GM12878 (cell line): ENCODE measurements at regions not wholly inside any gene's neighbourhood (a gene's known extent, or its start where the extent isn't known, plus 50 kb on each side); places are given as distances from the start of the nearest gene placed in this dataset.

ENCODE experiments used
- ATAC-seq: fragments of 200-7000 bp; cut with Tn5 transposase; 3 replicates; pipeline ENCODE4 v1.9.1; 2020; ENCODE audit warnings: mild to moderate bottlenecking, moderate library complexity
- BruUV-seq: library from RNA; stranded (reverse); fragments of 400-500 nt; replicated peaks from 2 replicates; lab custom pipeline; 2021; lab: Mats Ljungman, UMichigan
- CTCF ChIA-PET: fragments of 300-600 bp; sonication (Branson Sonifier 250); formaldehyde crosslinking; extraction: SDS; loops from one replicate; lab custom pipeline; 2021; ENCODE audit warnings: inconsistent platforms; lab: Yijun Ruan, JAX
- POLR2A ChIA-PET: fragments of 350-600 bp; formaldehyde crosslinking; extraction: SDS; loops from one replicate; lab custom pipeline; 2021; ENCODE audit warnings: inconsistent platforms; lab: Charles Lee
- RAD21 ChIA-PET: fragments of 300-600 bp; sonication (Branson Sonifier 250); formaldehyde crosslinking; loops from one replicate; lab custom pipeline; 2023; ENCODE audit warnings: antibody characterized with exemption; ENCODE audit not compliant: unreplicated experiment; lab: Charles Lee
- SMC1A ChIA-PET: fragments of 300-600 bp; sonication (Branson Sonifier 250); formaldehyde crosslinking; loops from one replicate; lab custom pipeline; 2023; ENCODE audit not compliant: unreplicated experiment, uncharacterized antibody; lab: Charles Lee
- DNase-seq: peaks from one replicate; pipeline ENCODE4 v3.0.0-alpha.2; 2011; ENCODE audit warnings: low read depth, low spot score
- FAIRE-seq: peaks from 3 replicates; lab custom pipeline; 2011; peaks lifted over from hg19 to GRCh38; lab: Jason Lieb, UNC
- H2AFZ ChIP-seq: 2 replicates; pipeline ENCODE4 v1.6.0; 2011; ENCODE audit warnings: low read depth, low read length, control low read depth; ENCODE audit not compliant: control insufficient read depth
- H3K27ac ChIP-seq: 2 replicates; pipeline ENCODE4 v1.5.1; 2011; ENCODE audit warnings: control low read depth; ENCODE audit not compliant: control insufficient read depth, insufficient read depth
- H3K27me3 ChIP-seq, 2 experiments: replicated peaks in 1 of 2; 2 replicates each; pipeline versions ENCODE4 v1.6.0 to v1.6.1; 2011; ENCODE audit warnings: low read length in 1 of 2; ENCODE audit not compliant: control insufficient read depth in 2 of 2, insufficient read depth in 2 of 2
- H3K36me3 ChIP-seq, 2 experiments: 2 replicates each; pipeline ENCODE4 v1.5.1; 2011; ENCODE audit warnings: low read length in 1 of 2; ENCODE audit not compliant: control insufficient read depth in 2 of 2, insufficient read depth in 2 of 2
- H3K4me1 ChIP-seq: 2 replicates; pipeline ENCODE4 v1.6.1; 2011; ENCODE audit warnings: mild to moderate bottlenecking, low read length, moderate library complexity, mixed read lengths; ENCODE audit not compliant: control insufficient read depth, insufficient read depth
- H3K4me2 ChIP-seq: 2 replicates; pipeline ENCODE4 v1.6.0; 2011; ENCODE audit warnings: control low read depth; ENCODE audit not compliant: control insufficient read depth, insufficient read depth
- H3K4me3 ChIP-seq: fragments of 200-600 bp; sonication (generic); 2 replicates; pipeline ENCODE4 v1.5.1; 2016
- H3K79me2 ChIP-seq: 2 replicates; pipeline ENCODE4 v1.6.0; 2011; ENCODE audit warnings: low read length; ENCODE audit not compliant: control insufficient read depth, insufficient read depth
- H3K9ac ChIP-seq: 2 replicates; pipeline ENCODE4 v1.8.0; 2011; ENCODE audit warnings: low read length, control low read depth, mixed read lengths; ENCODE audit not compliant: control insufficient read depth, insufficient read depth
- H3K9me3 ChIP-seq: replicated peaks from 3 replicates; pipeline ENCODE4 v1.5.1; 2011; ENCODE audit warnings: mild to moderate bottlenecking, low read length; ENCODE audit not compliant: control insufficient read depth, insufficient read depth
- H4K20me1 ChIP-seq: 2 replicates; pipeline ENCODE4 v1.6.0; 2011; ENCODE audit not compliant: control insufficient read depth, insufficient read depth
- CBFB ChIP-seq: IDR thresholded peaks from 2 replicates; pipeline ENCODE4 v1.6.1; 2016; ENCODE audit warnings: antibody characterized with exemption, low read depth
- CHD1 ChIP-seq: IDR thresholded peaks from 2 replicates; pipeline ENCODE4 v1.6.1; 2012; ENCODE audit warnings: low read depth, low read length, improper control_type of control experiment
- FOS ChIP-seq: IDR thresholded peaks from 3 replicates; pipeline ENCODE4 v1.6.1; 2011; ENCODE audit warnings: borderline replicate concordance; ENCODE audit not compliant: insufficient read length; ENCODE audit errors: extremely low read depth
- FOXK2 ChIP-seq: fragments of 450-650 bp; IDR thresholded peaks from 2 replicates; pipeline ENCODE4 v1.6.1; 2017; ENCODE audit warnings: mild to moderate bottlenecking, moderate library complexity
- MTA2 ChIP-seq: fragments of 450-650 bp; IDR thresholded peaks from 2 replicates; pipeline ENCODE4 v1.6.1; 2016; ENCODE audit warnings: low read depth, mild to moderate bottlenecking, moderate library complexity
- PAX5 ChIP-seq: IDR thresholded peaks from 2 replicates; pipeline ENCODE4 v1.6.1; 2011; ENCODE audit warnings: low read depth, low read length, borderline replicate concordance
- REST ChIP-seq: IDR thresholded peaks from 2 replicates; pipeline ENCODE4 v1.6.1; 2012; ENCODE audit warnings: mild to moderate bottlenecking, low read depth, low read length
- SREBF1 ChIP-seq: IDR thresholded peaks from 2 replicates; pipeline ENCODE4 v1.6.1; 2012; ENCODE audit warnings: mild to moderate bottlenecking, low read length
- STAT1 ChIP-seq: fragments of 450-650 bp; conservative IDR thresholded peaks from 2 replicates; pipeline ENCODE4 v1.6.1; 2014; ENCODE audit warnings: antibody characterized with exemption, mild to moderate bottlenecking
- TCF3 ChIP-seq: IDR thresholded peaks from 2 replicates; pipeline ENCODE4 v1.6.1; 2012; ENCODE audit warnings: low read depth, mild to moderate bottlenecking, low read length, borderline replicate concordance; ENCODE audit not compliant: insufficient read depth
- TCF7 ChIP-seq: IDR thresholded peaks from 2 replicates; pipeline ENCODE4 v1.6.1; 2014; ENCODE audit warnings: antibody characterized with exemption, borderline replicate concordance
- YBX1 ChIP-seq: fragments of 450-650 bp; IDR thresholded peaks from 2 replicates; pipeline ENCODE4 v1.6.1; 2016; ENCODE audit warnings: antibody characterized with exemption
- ZNF217 ChIP-seq: fragments of 450-650 bp; IDR thresholded peaks from 2 replicates; pipeline ENCODE4 v1.6.1; 2017; ENCODE audit warnings: antibody characterized with exemption, mild to moderate bottlenecking
- WGBS: methylation state at CpG from one replicate; pipeline ENCODE4 v1.1.6; 2016; ENCODE audit warnings: low lambda C conversion rate; ENCODE audit not compliant: insufficient replicate concordance, insufficient coverage; ENCODE audit errors: missing lambda C conversion rate; 5-methylcytosine and 5-hydroxymethylcytosine counted together
- in situ Hi-C: fragments of 300-500 bp; cut with MboI; formaldehyde crosslinking; loops from 9 replicates; pipeline ENCODE4 v1.14.3; 2018; ENCODE audit warnings: mixed read lengths
- intact Hi-C: fragments of 100-400 bp; cut with micrococcal nuclease; formaldehyde crosslinking; loops from one replicate; pipeline ENCODE4 v1.14.2; 2022; ENCODE audit not compliant: unreplicated experiment
- TF ChIP-seq, protein P1 (sequence below): IDR thresholded peaks from 2 replicates; pipeline ENCODE4 v1.6.1; 2012; ENCODE audit warnings: low read depth, low read length, improper control_type of control experiment
- TF ChIP-seq, protein P2 (sequence below): fragments of 450-650 bp; IDR thresholded peaks from 2 replicates; pipeline ENCODE4 v1.6.1; 2016; ENCODE audit warnings: mild to moderate bottlenecking

GRCh38 chr2:96423828-96424227 lies 81.3 kb downstream of the NEURL3 start:
- no peaks in the 10 kb centered on the region; a peak in 1 of 4 replicates for H3K27me3 ChIP-seq
- DNase-seq (no peak), ATAC-seq (no peak)
- intact Hi-C loops, result no loop called here
- ChIA-PET RAD21 (no interaction called here), CTCF (no interaction called here), SMC1A (interaction anchor here (1.1 kb wide), 1 partner anchor 19 kb away, joined by 5 read pairs; no protein-coding TSS in a partner anchor), POLR2A (no interaction called here)
- in situ Hi-C loops, result no loop called here
- WGBS, result 0% methylated on average over 2 of the region's 2 CpGs
- no peaks in the 10 kb centered on the region for H3K4me1 ChIP-seq
- H3K9ac ChIP-seq, result no peak overlapping the region
- H3K27ac ChIP-seq, result no peak overlapping the region
- H3K4me3 ChIP-seq, result no peak overlapping the region
- H2AFZ ChIP-seq, result no peak overlapping the region
- TF ChIP-seq FOXK2, result no peak
- no peak for TF ChIP-seq PAX5
- TF ChIP-seq YBX1, result no peak
- TF ChIP-seq CHD1, result no peak
- TF ChIP-seq SREBF1, result no peak
- no peak for TF ChIP-seq FOS
- TF ChIP-seq ZNF217, result no peak
- TF ChIP-seq TCF3, result no peak
- TF ChIP-seq TCF7, result no peak
- TF ChIP-seq, protein P1, sequence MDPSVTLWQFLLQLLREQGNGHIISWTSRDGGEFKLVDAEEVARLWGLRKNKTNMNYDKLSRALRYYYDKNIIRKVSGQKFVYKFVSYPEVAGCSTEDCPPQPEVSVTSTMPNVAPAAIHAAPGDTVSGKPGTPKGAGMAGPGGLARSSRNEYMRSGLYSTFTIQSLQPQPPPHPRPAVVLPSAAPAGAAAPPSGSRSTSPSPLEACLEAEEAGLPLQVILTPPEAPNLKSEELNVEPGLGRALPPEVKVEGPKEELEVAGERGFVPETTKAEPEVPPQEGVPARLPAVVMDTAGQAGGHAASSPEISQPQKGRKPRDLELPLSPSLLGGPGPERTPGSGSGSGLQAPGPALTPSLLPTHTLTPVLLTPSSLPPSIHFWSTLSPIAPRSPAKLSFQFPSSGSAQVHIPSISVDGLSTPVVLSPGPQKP, result no peak
- TF ChIP-seq CBFB, result no peak
- no peak for TF ChIP-seq MTA2
- TF ChIP-seq STAT1, result no peak
- TF ChIP-seq, protein P2, sequence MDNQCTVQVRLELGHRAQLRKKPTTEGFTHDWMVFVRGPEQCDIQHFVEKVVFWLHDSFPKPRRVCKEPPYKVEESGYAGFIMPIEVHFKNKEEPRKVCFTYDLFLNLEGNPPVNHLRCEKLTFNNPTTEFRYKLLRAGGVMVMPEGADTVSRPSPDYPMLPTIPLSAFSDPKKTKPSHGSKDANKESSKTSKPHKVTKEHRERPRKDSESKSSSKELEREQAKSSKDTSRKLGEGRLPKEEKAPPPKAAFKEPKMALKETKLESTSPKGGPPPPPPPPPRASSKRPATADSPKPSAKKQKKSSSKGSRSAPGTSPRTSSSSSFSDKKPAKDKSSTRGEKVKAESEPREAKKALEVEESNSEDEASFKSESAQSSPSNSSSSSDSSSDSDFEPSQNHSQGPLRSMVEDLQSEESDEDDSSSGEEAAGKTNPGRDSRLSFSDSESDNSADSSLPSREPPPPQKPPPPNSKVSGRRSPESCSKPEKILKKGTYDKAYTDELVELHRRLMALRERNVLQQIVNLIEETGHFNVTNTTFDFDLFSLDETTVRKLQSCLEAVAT, result no peak
- TF ChIP-seq REST, result no peak
- TF ChIP-seq, all 136 proteins: peak for 0
- Histone ChIP-seq H3K79me2 (no peaks in the 10 kb centered on the region), H3K9me3 (no peaks in the 10 kb centered on the region; the same call in 1 of the 3 replicates), H3K4me2 (no peak overlapping the region), H3K36me3 (no peaks in the 10 kb centered on the region), H4K20me1 (no peaks in the 10 kb centered on the region)
- no TSS peak for BruUV-seq
- no peak for FAIRE-seq
